Adipocyte (in vitro differentiated cells): ENCODE measurements at regions not wholly inside any gene's neighbourhood (a gene's known extent, or its start where the extent isn't known, plus 50 kb on each side); places are given as distances from the start of the nearest gene placed in this dataset.

Experiments
- DNase-seq: peaks from one replicate; pipeline ENCODE4 v3.0.0-alpha.2; 2015; ENCODE audit warnings: low read depth
- H3K27me3 ChIP-seq: replicated peaks from 2 replicates; pipeline ENCODE4 v1.7.0; 2013; ENCODE audit warnings: mild to moderate bottlenecking, low read length, moderate library complexity; ENCODE audit not compliant: control insufficient read depth, insufficient read depth
- H3K36me3 ChIP-seq: 2 replicates; pipeline ENCODE4 v1.7.0; 2013; ENCODE audit warnings: low read length, mild to moderate bottlenecking, moderate library complexity; ENCODE audit not compliant: control insufficient read depth, insufficient read depth, severe bottlenecking
- H3K4me1 ChIP-seq: 2 replicates; pipeline ENCODE4 v1.7.0; 2013; ENCODE audit warnings: mild to moderate bottlenecking, low read length, moderate library complexity; ENCODE audit not compliant: control insufficient read depth, insufficient read depth
- H3K4me3 ChIP-seq: 2 replicates; pipeline ENCODE4 v1.7.0; 2013; ENCODE audit warnings: mild to moderate bottlenecking, low read length, moderate library complexity
- H3K9ac ChIP-seq: 2 replicates; pipeline ENCODE4 v1.7.0; 2013; ENCODE audit warnings: mild to moderate bottlenecking, low read length, moderate library complexity
- H3K9me3 ChIP-seq: 2 replicates; pipeline ENCODE4 v1.7.0; 2013; ENCODE audit warnings: mild to moderate bottlenecking, low read length, moderate library complexity; ENCODE audit not compliant: control insufficient read depth

DNA sequence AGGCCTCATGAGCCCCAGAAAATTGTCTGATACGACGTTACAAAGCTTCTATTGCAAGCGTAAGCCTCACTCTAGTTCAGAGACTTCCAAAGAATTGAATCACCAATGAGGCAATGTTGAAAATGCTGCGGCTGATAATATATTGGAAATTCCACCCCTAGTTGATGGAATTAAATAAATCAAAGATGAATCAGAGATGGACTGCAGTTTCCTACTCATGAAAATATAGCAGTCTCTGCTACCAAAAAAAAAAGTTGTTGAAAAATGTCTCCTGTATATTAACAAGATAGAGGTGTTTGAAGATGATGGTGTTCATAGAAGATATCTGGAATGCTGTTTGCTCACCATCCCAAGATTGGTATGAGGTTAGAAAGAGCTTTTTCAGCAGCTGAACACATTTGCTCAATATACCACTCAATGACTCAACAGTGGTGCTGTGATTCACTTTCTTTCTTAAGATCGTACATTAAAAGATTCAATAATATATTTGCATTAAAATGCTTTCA, 99.8 kb upstream of the ARHGAP28 start:
- Histone ChIP-seq H3K27me3 (no peaks in the 10 kb centered on the region), H3K4me1 (peaks cover 55% of the 10 kb centered on the region), H3K36me3 (no peaks in the 10 kb centered on the region), H3K4me3 (peak overlapping the region; percentile 12), H3K9ac (peak overlapping the region; percentile 55), H3K9me3 (no peaks in the 10 kb centered on the region)
- peak; percentile 17 for DNase-seq

DNA sequence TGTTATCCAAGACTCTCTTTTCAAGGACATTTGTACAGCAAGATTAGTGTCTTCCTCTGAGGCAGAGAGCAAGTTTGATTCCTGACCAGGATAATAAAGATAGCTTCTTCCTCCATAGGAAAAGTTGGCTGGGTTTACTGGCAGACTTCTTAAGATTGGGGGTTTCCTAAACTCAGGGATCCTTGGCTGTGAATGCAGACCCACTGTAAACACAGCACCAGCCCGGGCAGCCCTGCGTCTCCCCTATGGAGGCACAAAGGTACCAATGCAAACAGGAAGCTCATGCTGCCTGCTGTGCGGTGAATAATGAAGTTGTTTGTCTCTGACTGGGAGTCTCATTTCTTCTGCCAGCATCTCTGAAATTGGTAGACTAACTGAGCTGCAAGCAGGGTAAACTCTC, 96.2 kb upstream of the ARHGAP28 start:
- no peak overlapping the region for H3K9ac ChIP-seq
- no peaks in the 10 kb centered on the region for H3K36me3 ChIP-seq
- H3K9me3 ChIP-seq, result no peaks in the 10 kb centered on the region
- peaks cover 21% of the 10 kb centered on the region for H3K4me1 ChIP-seq
- H3K4me3 ChIP-seq, result no peak overlapping the region
- H3K27me3 ChIP-seq, result no peaks in the 10 kb centered on the region
- no peak for DNase-seq

DNA sequence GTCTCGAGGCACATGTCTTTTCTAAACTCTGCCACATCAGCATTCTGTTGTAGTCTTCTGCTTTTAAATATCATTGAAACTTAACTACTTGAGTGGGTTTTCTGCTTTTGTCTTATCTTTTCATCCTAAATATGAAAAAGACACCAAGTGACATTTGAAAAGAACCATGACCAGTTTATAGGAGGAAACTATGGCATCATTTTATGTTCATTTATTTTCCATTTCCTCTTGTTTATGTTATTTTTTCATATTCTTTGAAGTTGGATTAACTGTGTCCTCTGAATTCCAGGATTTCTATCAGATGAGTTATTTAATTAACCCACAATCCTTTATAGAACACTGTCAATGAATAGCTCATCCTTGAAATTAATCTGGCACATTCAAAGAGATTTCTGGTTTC, 93.4 kb upstream of the ARHGAP28 start:
- H3K9me3 ChIP-seq, result no peaks in the 10 kb centered on the region
- peaks cover 4% of the 10 kb centered on the region for H3K4me1 ChIP-seq
- H3K36me3 ChIP-seq, result no peaks in the 10 kb centered on the region
- no peak overlapping the region for H3K9ac ChIP-seq
- H3K27me3 ChIP-seq, result no peaks in the 10 kb centered on the region
- no peak overlapping the region for H3K4me3 ChIP-seq
- no peak for DNase-seq

DNA sequence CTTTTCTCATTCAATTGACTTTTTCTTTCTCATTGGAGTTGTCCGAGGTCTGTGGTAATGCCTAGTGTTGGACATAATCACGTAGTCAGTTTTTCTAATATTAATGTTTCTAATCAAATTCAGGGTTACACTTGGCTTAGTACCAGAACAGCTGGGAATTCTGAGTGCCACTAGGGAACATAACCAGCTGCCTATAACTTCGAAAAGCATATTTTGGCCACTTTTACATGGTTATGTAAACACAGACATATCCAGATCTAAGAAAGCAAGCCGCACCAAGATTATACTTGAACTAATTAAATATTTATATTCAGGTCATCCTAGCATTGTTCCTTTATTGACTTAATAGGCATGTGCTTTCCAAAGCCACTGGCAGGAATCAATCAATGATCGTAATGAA, 91.1 kb upstream of the ARHGAP28 start:
- H3K4me3 ChIP-seq, result no peak overlapping the region
- no peak overlapping the region for H3K9ac ChIP-seq
- H3K9me3 ChIP-seq, result no peaks in the 10 kb centered on the region
- no peaks in the 10 kb centered on the region for H3K4me1 ChIP-seq
- H3K27me3 ChIP-seq, result no peaks in the 10 kb centered on the region
- no peaks in the 10 kb centered on the region for H3K36me3 ChIP-seq
- no peak for DNase-seq

DNA sequence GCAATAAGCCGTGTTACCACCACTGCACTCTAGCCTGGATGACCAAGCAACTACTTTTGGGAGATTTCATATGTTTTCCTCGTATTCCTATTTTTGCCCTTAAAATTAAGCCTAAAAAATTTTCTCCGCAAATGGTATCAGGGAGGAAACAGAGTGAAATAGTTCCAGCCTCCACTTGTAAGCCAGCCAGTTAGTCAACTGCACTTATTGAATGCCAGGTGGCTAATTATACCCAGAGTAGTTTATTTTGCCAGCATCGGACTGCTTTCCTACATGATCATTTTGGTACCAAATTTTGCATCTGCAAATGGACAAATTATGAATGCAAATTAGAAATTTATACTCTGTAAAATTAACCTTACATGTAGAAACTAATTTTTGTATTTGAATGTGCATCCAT, 90.2 kb upstream of the ARHGAP28 start:
- Histone ChIP-seq H3K4me1 (no peaks in the 10 kb centered on the region), H3K36me3 (no peaks in the 10 kb centered on the region), H3K9ac (no peak overlapping the region), H3K27me3 (no peaks in the 10 kb centered on the region), H3K4me3 (no peak overlapping the region), H3K9me3 (no peaks in the 10 kb centered on the region)
- DNase-seq, result no peak

DNA sequence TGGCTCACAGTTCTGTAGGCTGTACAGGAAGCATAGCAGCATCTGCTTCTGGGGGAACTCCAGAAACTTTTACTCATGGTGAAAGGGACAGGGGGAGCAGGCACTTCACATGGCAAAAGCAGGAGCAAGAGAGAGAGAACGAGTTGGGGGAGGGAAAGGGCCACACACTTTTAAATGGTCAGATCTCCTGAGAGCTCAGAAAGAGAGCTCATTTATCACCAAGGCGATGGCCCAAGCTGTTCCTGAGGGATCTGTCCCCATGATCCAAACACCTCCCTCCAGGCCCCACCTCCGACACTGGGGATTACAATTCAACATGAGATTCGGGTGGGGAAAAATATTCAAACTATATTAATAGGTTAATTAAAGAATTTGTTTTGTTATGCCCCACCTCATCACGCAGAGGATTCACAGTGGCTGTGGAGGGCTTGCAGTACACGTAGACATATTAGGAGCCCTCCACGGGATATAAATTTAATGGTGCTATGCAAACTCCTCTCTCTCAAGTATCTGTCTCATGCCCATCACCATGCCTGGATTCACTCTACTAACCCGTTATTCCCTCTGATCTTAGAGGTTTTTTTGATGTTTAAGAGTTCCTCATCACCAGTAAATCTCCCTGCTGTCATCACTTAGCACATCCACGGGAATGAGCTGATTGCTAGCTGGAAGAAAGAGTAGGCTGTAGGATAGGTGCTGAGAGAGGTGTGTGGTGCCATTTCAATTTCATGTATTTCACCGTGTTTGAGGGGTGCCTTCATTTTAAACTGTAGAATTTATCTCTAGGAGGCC, 84.5 kb upstream of the ARHGAP28 start:
- H3K9ac ChIP-seq, result no peak overlapping the region
- no peak for DNase-seq
- H3K4me3 ChIP-seq, result no peak overlapping the region
- H3K36me3 ChIP-seq, result no peaks in the 10 kb centered on the region
- H3K4me1 ChIP-seq, result no peaks in the 10 kb centered on the region
- H3K27me3 ChIP-seq, result no peaks in the 10 kb centered on the region
- no peaks in the 10 kb centered on the region for H3K9me3 ChIP-seq

DNA sequence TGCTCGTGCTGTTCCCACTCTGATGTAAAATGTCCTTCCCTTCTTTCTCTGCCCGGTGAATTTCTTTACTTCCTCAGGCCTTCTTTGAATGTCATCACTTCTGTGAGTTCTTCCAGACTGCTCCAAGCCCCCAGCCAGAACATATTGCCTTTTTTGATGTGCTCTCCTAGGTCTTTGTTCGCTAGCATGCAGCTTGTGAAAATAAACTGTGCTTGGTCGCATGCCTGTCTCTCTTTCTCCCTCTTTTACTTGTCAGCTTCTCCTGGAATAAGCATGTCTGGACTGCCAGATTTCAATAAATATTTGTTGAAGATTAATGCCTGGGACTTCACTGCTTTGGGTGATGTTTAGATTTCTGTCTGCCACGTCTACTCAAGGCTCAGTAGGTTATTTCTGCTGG, 82.7 kb upstream of the ARHGAP28 start:
- no peak for DNase-seq
- H3K9me3 ChIP-seq, result no peaks in the 10 kb centered on the region
- no peak overlapping the region for H3K4me3 ChIP-seq
- no peaks in the 10 kb centered on the region for H3K27me3 ChIP-seq
- H3K9ac ChIP-seq, result no peak overlapping the region
- no peaks in the 10 kb centered on the region for H3K36me3 ChIP-seq
- no peaks in the 10 kb centered on the region for H3K4me1 ChIP-seq

DNA sequence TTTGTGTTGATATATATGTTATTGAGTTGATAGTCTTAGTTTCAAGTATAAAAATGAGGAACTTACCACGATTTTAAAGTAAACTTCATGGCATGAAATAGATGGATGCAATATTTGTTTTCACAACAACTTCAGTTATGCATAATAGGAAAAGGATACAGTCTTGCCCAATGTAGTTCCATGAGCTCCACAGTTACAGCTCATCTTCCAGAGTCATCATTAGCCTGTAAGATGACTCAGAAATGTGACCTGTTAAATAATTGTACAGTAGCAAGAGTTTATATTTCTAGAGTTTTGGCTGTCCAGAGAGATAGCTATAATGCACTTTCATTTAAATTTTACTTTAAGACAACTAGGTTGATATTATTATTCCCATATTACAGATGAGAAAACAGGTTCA, 80.9 kb upstream of the ARHGAP28 start:
- no peak overlapping the region for H3K9ac ChIP-seq
- no peak for DNase-seq
- no peaks in the 10 kb centered on the region for H3K4me1 ChIP-seq
- H3K4me3 ChIP-seq, result no peak overlapping the region
- no peaks in the 10 kb centered on the region for H3K27me3 ChIP-seq
- no peaks in the 10 kb centered on the region for H3K36me3 ChIP-seq
- no peaks in the 10 kb centered on the region for H3K9me3 ChIP-seq

DNA sequence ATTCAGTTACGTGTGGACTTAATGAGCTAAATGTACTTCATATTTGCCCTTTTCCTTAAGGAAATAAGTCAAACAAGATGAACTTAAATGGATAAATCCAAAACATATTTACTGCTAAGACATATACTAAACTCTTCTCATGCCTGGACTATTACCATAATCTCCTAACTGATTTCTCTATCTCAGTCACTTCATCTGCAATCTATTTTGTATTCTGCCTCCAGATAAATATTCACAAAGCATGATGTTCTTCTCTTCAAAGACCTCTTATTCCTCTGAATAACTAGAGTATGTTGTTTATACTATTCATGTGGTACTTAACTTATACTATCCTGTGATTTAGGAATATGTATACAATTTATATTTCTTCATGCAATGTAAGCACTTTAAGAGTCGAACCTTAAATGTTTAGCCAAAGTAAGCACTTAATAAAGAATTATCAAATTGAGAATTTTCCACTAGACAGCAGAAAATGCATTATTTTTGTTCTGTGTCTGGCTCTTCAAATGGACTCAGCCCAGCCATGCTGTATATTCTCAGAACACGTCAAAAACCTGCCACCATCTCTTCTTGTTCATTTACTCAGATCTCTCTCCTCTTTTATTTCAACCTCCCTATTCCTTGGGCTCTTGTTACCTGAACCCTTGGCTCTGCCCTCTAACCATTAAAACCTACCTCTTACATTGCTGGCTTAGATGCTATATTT, 79.9 kb upstream of the ARHGAP28 start:
- H3K9me3 ChIP-seq, result no peaks in the 10 kb centered on the region
- no peak for DNase-seq
- H3K9ac ChIP-seq, result no peak overlapping the region

DNA sequence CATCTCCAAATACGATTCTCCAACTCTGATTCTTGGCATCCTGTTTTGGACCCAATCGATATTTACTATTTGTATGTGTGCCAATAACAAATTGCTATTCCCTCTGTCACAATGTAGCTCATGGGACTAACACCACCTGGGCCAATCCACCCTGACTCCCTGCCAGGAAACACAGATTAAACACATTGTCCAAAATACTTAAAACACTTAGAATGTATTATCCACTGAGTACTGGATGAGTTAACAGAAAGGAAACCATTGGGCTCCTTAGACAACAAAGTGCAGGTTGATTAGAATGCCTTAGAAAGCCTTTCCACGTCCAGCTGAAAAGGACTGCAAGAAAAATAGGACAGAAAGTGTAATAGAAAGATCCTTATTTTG, 79.4 kb upstream of the ARHGAP28 start:
- H3K4me1 ChIP-seq, result no peaks in the 10 kb centered on the region
- H3K36me3 ChIP-seq, result no peaks in the 10 kb centered on the region
- H3K4me3 ChIP-seq, result no peak overlapping the region
- DNase-seq, result no peak
- H3K9me3 ChIP-seq, result no peaks in the 10 kb centered on the region
- no peak overlapping the region for H3K9ac ChIP-seq
- no peaks in the 10 kb centered on the region for H3K27me3 ChIP-seq

More for the DNA sequence above, 79.9 kb upstream of the ARHGAP28 start:
- H3K36me3 ChIP-seq, result no peaks in the 10 kb centered on the region
- H3K4me3 ChIP-seq, result no peak overlapping the region
- no peaks in the 10 kb centered on the region for H3K27me3 ChIP-seq
- no peaks in the 10 kb centered on the region for H3K4me1 ChIP-seq

DNA sequence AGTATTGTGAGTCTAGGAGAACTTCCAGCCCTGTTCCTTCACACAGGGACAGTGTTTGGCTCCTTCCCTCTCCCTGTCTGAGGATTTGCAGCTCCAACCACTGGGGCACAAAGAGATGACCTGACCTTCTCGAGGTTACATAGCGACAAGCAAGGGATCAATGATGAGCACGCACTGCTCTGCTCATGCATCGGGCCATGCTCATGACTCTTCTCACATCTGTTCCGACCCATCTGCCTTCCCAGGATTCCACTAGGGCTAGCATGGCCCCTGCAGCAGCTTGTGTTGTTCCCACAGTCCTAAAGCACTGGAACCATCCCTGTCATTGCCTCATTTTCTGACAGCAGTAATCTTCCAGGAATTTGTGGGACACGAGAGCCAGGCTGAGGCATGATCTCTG, 78.8 kb upstream of the ARHGAP28 start:
- no peak for DNase-seq
- H3K36me3 ChIP-seq, result no peaks in the 10 kb centered on the region
- no peaks in the 10 kb centered on the region for H3K4me1 ChIP-seq
- no peak overlapping the region for H3K4me3 ChIP-seq
- H3K9me3 ChIP-seq, result no peaks in the 10 kb centered on the region
- no peaks in the 10 kb centered on the region for H3K27me3 ChIP-seq
- no peak overlapping the region for H3K9ac ChIP-seq
